WTC11 (cell line): ENCODE measurements at regions not wholly inside any gene's neighbourhood (a gene's known extent, or its start where the extent isn't known, plus 50 kb on each side); places are given as distances from the start of the nearest gene placed in this dataset.

Experiments used
- ATAC-seq: fragments of 200-7000 bp; cut with Tn5 transposase; 2 replicates; pipeline ENCODE4 v1.10.0; 2021; ENCODE audit warnings: mild to moderate bottlenecking, moderate library complexity
- CTCF ChIA-PET: fragments of 300-600 bp; sonication (Branson Sonifier 250); formaldehyde crosslinking; loops from one replicate; lab custom pipeline; 2021; ENCODE audit warnings: antibody characterized with exemption; lab: Charles Lee
- POLR2A ChIA-PET: fragments of 350-600 bp; sonication (Branson Sonifier 250); formaldehyde crosslinking; loops from one replicate; lab custom pipeline; 2021; ENCODE audit warnings: antibody characterized with exemption; lab: Charles Lee
- DNase-seq: peaks from one replicate; pipeline ENCODE4 v3.0.0; 2021; ENCODE audit warnings: low spot score
- H3K27ac Mint-ChIP-seq: 2 replicates; pipeline ENCODE4 v1.8.0; 2021; ENCODE audit warnings: mixed read lengths
- H3K27me3 Mint-ChIP-seq: 2 replicates; pipeline ENCODE4 v1.8.0; 2021; ENCODE audit warnings: low read depth, mild to moderate bottlenecking, moderate library complexity, mixed read lengths
- H3K36me3 Mint-ChIP-seq: 2 replicates; pipeline ENCODE4 v1.8.0; 2021; ENCODE audit warnings: mixed read lengths
- H3K4me1 Mint-ChIP-seq: 2 replicates; pipeline ENCODE4 v1.8.0; 2022; ENCODE audit warnings: mixed read lengths
- H3K4me3 Mint-ChIP-seq: 2 replicates; pipeline ENCODE4 v1.8.0; 2021; ENCODE audit warnings: mild to moderate bottlenecking, moderate library complexity, mixed read lengths
- H3K9me3 Mint-ChIP-seq: 2 replicates; pipeline ENCODE4 v1.8.0; 2021; ENCODE audit warnings: mixed read lengths
- AFF4 ChIP-seq: sonication (generic); formaldehyde crosslinking; IDR thresholded peaks from 2 replicates; pipeline ENCODE4 v1.8.1; 2023; ENCODE audit warnings: mild to moderate bottlenecking, missing genetic modification reagents, borderline replicate concordance
- AR ChIP-seq: fragments of 250-450 bp; sonication (Bioruptor Pico); IDR thresholded peaks from 2 replicates; pipeline ENCODE4 v1.9.0; 2021; ENCODE audit warnings: mild to moderate bottlenecking
- ARID4B ChIP-seq: sonication (generic); formaldehyde crosslinking; IDR thresholded peaks from 2 replicates; pipeline ENCODE4 v1.8.0; 2023; ENCODE audit warnings: missing genetic modification reagents, mild to moderate bottlenecking, borderline replicate concordance
- ATF2 ChIP-seq: sonication (generic); formaldehyde crosslinking; IDR thresholded peaks from 2 replicates; pipeline ENCODE4 v1.8.1; 2022; ENCODE audit warnings: low read depth, missing genetic modification reagents, borderline replicate concordance
- ATF3 ChIP-seq: sonication (generic); formaldehyde crosslinking; conservative IDR thresholded peaks from 2 replicates; pipeline ENCODE4 v1.8.1; 2022; ENCODE audit warnings: mild to moderate bottlenecking, missing genetic modification reagents
- ELF4 ChIP-seq: sonication (generic); formaldehyde crosslinking; IDR thresholded peaks from 2 replicates; pipeline ENCODE4 v1.8.1; 2022; ENCODE audit warnings: low read depth, mild to moderate bottlenecking, moderate library complexity, missing genetic modification reagents
- FOXJ3 ChIP-seq: sonication (generic); formaldehyde crosslinking; IDR thresholded peaks from 2 replicates; pipeline ENCODE4 v1.9.0; 2021; ENCODE audit warnings: missing genetic modification reagents, mild to moderate bottlenecking, borderline replicate concordance
- HMGA2 ChIP-seq: fragments of 250-450 bp; sonication (Bioruptor Pico); IDR thresholded peaks from 2 replicates; pipeline ENCODE4 v1.4.0; 2021; ENCODE audit warnings: mild to moderate bottlenecking, moderate library complexity
- KAT7 ChIP-seq: sonication (generic); formaldehyde crosslinking; IDR thresholded peaks from 2 replicates; pipeline ENCODE4 v1.8.1; 2023; ENCODE audit warnings: missing genetic modification reagents, mild to moderate bottlenecking, borderline replicate concordance
- MAX ChIP-seq: sonication (generic); formaldehyde crosslinking; IDR thresholded peaks from 2 replicates; pipeline ENCODE4 v1.8.0; 2022; ENCODE audit warnings: mild to moderate bottlenecking, missing genetic modification reagents
- NR2C2 ChIP-seq: sonication (generic); formaldehyde crosslinking; IDR thresholded peaks from 2 replicates; pipeline ENCODE4 v1.8.0; 2022; ENCODE audit warnings: mild to moderate bottlenecking, missing genetic modification reagents
- PRRX2 ChIP-seq: fragments of 250-450 bp; sonication (Bioruptor Pico); IDR thresholded peaks from 2 replicates; pipeline ENCODE4 v1.8.0; 2021; ENCODE audit warnings: mild to moderate bottlenecking
- SMAD4 ChIP-seq: sonication (generic); formaldehyde crosslinking; IDR thresholded peaks from 2 replicates; pipeline ENCODE4 v1.8.0; 2022; ENCODE audit warnings: mild to moderate bottlenecking, missing genetic modification reagents
- ZMAT4 ChIP-seq: fragments of 250-450 bp; sonication (Bioruptor Pico); IDR thresholded peaks from 2 replicates; pipeline ENCODE4 v1.9.0; 2021; ENCODE audit warnings: mild to moderate bottlenecking
- ZNF121 ChIP-seq: sonication (generic); formaldehyde crosslinking; IDR thresholded peaks from 2 replicates; pipeline ENCODE4 v1.8.0; 2023; ENCODE audit warnings: missing genetic modification reagents
- ZNF263 ChIP-seq: sonication (generic); formaldehyde crosslinking; IDR thresholded peaks from 2 replicates; pipeline ENCODE4 v1.8.1; 2022; ENCODE audit warnings: low read depth, mild to moderate bottlenecking, moderate library complexity, missing genetic modification reagents
- ZNF423 ChIP-seq: fragments of 250-450 bp; sonication (Bioruptor Pico); IDR thresholded peaks from 2 replicates; pipeline ENCODE4 v2.1.2; 2022; ENCODE audit warnings: mild to moderate bottlenecking, moderate library complexity
- TF ChIP-seq, protein P1 (sequence below): sonication (generic); formaldehyde crosslinking; IDR thresholded peaks from 2 replicates; pipeline ENCODE4 v1.8.0; 2022; ENCODE audit warnings: mild to moderate bottlenecking, missing genetic modification reagents

DNA sequence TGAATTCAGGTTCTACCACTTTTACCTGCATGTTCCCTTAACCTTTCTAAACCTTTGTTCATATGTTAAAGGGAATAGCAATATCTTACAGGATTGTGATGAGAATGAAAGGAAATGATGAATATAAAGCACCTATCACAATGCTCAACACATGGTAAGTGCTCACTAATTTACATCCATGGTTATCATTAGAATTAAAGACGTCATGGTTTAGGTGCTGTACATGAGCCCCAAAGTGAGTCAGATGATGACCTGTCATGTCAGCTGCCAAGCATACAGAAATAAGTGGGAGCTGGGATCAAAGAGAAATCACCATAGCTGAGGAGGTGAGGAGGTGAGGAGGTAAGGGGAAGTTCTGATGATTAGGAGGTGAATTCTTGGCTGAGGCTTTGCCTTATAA is 135.9 kb upstream of the ATP2B1 start:
- no peak for DNase-seq
- CTCF ChIA-PET, result no interaction called here
- Mint-ChIP-seq H3K27me3 (no peaks in the 10 kb centered on the region), H3K27ac (no peak overlapping the region), H3K36me3 (no peaks in the 10 kb centered on the region), H3K4me1 (no peaks in the 10 kb centered on the region), H3K4me3 (no peak overlapping the region), H3K9me3 (no peaks in the 10 kb centered on the region)
- TF ChIP-seq, protein P1, sequence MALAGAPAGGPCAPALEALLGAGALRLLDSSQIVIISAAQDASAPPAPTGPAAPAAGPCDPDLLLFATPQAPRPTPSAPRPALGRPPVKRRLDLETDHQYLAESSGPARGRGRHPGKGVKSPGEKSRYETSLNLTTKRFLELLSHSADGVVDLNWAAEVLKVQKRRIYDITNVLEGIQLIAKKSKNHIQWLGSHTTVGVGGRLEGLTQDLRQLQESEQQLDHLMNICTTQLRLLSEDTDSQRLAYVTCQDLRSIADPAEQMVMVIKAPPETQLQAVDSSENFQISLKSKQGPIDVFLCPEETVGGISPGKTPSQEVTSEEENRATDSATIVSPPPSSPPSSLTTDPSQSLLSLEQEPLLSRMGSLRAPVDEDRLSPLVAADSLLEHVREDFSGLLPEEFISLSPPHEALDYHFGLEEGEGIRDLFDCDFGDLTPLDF, result no peak
- TF ChIP-seq ARID4B (no peak), NR2C2 (no peak), FOXJ3 (CRISPR knock-in tag) (no peak), ZMAT4 (CRISPR knock-in tag) (no peak), HMGA2 (no peak), ZNF263 (CRISPR knock-in tag) (no peak), MAX (CRISPR knock-in tag) (no peak)
- POLR2A ChIA-PET, result no interaction called here
- no peak for ATAC-seq

- ChIA-PET CTCF (interaction anchor here (0.6 kb wide), 1 partner anchor 1067 kb away, joined by 3 read pairs; no protein-coding TSS in a partner anchor), POLR2A (no interaction called here)
- no peaks in the 10 kb centered on the region for H3K9me3 Mint-ChIP-seq
- no peaks in the 10 kb centered on the region for H3K36me3 Mint-ChIP-seq
- no peak for TF ChIP-seq PRRX2
- no peak for TF ChIP-seq ZNF121 (CRISPR knock-in tag)
- TF ChIP-seq ELF4 (CRISPR knock-in tag), result no peak
- TF ChIP-seq AR, result no peak
- TF ChIP-seq SMAD4 (CRISPR knock-in tag), result no peak
- no peak for TF ChIP-seq KAT7 (CRISPR knock-in tag)
- TF ChIP-seq AFF4, result no peak
- TF ChIP-seq ATF3 (CRISPR knock-in tag), result no peak
- TF ChIP-seq ATF2 (CRISPR knock-in tag), result no peak
- no peak for TF ChIP-seq ZNF423 (CRISPR knock-in tag)
- no peak overlapping the region for H3K4me3 Mint-ChIP-seq
- ATAC-seq, result no peak
- no peak for DNase-seq
- peaks cover 5% of the 10 kb centered on the region for H3K4me1 Mint-ChIP-seq
- no peak overlapping the region for H3K27ac Mint-ChIP-seq
- no peaks in the 10 kb centered on the region for H3K27me3 Mint-ChIP-seq
These were observed 131.7 kb upstream of the ATP2B1 start for GRCh38 chr12:89840162-89840922.
